ENCODE measurements at regions not wholly inside any gene's neighbourhood (a gene's known extent, or its start where the extent isn't known, plus 50 kb on each side); places are given as distances from the start of the nearest gene placed in this dataset.

DNA sequence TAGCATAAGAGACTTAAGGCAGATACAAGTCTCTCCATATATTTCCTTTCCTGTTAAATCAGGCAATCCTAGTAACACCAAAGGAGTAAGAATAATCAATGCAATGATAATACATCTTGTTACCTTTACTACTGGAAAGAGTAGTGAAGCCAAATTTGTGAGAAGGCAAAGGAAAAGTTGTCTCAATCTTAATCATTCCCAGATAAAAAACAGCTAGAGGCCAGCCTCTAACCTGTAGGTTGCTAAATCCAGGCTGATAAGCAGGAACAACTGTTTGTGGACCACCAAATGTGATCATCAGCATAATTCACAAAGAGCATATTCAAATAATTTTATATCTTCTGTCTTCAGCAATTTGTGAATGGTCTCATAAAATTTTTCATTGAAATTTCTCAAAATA lies 189.2 kb upstream of the ADGRB3 start:
- TF ChIP-seq, protein P1, sequence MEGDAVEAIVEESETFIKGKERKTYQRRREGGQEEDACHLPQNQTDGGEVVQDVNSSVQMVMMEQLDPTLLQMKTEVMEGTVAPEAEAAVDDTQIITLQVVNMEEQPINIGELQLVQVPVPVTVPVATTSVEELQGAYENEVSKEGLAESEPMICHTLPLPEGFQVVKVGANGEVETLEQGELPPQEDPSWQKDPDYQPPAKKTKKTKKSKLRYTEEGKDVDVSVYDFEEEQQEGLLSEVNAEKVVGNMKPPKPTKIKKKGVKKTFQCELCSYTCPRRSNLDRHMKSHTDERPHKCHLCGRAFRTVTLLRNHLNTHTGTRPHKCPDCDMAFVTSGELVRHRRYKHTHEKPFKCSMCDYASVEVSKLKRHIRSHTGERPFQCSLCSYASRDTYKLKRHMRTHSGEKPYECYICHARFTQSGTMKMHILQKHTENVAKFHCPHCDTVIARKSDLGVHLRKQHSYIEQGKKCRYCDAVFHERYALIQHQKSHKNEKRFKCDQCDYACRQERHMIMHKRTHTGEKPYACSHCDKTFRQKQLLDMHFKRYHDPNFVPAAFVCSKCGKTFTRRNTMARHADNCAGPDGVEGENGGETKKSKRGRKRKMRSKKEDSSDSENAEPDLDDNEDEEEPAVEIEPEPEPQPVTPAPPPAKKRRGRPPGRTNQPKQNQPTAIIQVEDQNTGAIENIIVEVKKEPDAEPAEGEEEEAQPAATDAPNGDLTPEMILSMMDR (IDR thresholded peaks at IDR 0.05): no peak
- no peak for DNase-seq (ENCODE audit: low spot score)
- H3K27ac ChIP-seq: no peak overlapping the region
- no peaks in the 10 kb centered on the region for H3K9me3 ChIP-seq
- no peaks in the 10 kb centered on the region for H3K27me3 ChIP-seq
- H3K4me1 ChIP-seq: no peaks in the 10 kb centered on the region
- H3K4me3 ChIP-seq: no peak overlapping the region
- no peaks in the 10 kb centered on the region for H3K36me3 ChIP-seq

DNA sequence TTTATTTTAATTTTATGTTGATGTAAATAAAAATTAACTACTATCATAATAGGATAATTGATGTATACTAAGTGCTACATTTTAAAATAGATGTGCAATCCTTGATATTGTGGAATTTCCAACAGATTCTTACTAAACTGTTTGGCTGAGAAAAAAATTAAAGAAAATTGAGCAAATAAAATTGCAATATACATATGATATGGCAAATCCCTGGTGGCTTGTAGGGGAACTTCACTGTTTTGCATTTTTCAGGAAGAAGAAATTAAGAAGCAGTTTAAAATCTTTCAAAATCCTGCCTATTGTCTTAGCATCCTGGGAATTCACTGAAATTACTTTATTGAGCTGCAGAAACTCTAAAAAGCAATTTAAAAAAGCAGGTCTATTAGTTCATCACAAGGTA lies 191.4 kb upstream of the ADGRB3 start:
- TF ChIP-seq, protein P1 (IDR thresholded peaks at IDR 0.05): no peak
- Histone ChIP-seq H3K36me3 (no peaks in the 10 kb centered on the region), H3K4me3 (no peak overlapping the region), H3K27ac (no peak overlapping the region), H3K27me3 (no peaks in the 10 kb centered on the region), H3K9me3 (no peaks in the 10 kb centered on the region), H3K4me1 (no peaks in the 10 kb centered on the region)
- DNase-seq (ENCODE audit: low spot score): no peak

DNA sequence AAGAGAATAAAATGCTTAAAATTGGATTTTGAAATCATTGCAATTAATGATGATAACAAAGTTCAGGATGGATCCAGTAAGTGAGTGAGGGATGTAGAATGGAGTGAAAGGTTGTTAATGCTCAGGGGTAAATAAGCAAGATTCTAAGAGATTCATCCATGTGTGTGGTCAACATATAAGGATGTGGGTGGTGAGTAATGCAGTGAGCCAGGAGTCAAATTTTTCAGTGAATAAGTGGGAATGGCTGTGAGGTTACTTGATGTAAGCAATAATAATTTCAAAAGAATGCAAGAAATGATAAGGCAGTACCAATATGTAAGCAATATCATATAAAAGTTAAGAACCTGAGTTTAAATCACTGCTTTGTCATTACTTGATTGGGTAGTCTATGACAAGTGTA lies 207.5 kb upstream of the ADGRB3 start:
- H3K36me3 ChIP-seq: no peaks in the 10 kb centered on the region
- H3K27me3 ChIP-seq: no peaks in the 10 kb centered on the region
- H3K27ac ChIP-seq: no peak overlapping the region
- no peak overlapping the region for H3K4me3 ChIP-seq
- no peaks in the 10 kb centered on the region for H3K9me3 ChIP-seq
- no peaks in the 10 kb centered on the region for H3K4me1 ChIP-seq
- TF ChIP-seq, protein P1 (IDR thresholded peaks at IDR 0.05): no peak
- DNase-seq (ENCODE audit: low spot score): no peak

DNA sequence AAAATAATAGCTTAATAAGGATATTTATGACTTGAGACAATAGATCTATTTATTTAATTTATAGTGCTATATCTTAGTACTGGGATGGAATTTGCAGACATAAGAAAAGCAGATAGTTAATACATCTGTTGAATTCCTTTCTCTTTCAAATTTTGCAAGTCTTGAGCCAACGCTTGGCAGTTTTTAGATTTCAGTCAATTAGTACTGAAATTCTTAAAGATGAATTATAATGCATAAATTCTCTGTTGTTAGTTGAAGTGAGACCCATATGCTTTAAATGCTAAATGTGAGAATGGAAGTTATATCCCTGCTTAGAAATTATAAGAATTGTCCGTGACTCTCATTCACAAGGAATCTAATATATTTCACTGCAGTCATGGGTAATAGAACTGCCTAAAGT lies 225.1 kb upstream of the ADGRB3 start:
- H3K9me3 ChIP-seq: no peaks in the 10 kb centered on the region
- TF ChIP-seq, protein P1 (IDR thresholded peaks at IDR 0.05): no peak
- no peak for DNase-seq (ENCODE audit: low spot score)
- no peaks in the 10 kb centered on the region for H3K27me3 ChIP-seq
- H3K4me3 ChIP-seq: no peak overlapping the region
- H3K27ac ChIP-seq: no peak overlapping the region
- H3K4me1 ChIP-seq: no peaks in the 10 kb centered on the region
- no peaks in the 10 kb centered on the region for H3K36me3 ChIP-seq

DNA sequence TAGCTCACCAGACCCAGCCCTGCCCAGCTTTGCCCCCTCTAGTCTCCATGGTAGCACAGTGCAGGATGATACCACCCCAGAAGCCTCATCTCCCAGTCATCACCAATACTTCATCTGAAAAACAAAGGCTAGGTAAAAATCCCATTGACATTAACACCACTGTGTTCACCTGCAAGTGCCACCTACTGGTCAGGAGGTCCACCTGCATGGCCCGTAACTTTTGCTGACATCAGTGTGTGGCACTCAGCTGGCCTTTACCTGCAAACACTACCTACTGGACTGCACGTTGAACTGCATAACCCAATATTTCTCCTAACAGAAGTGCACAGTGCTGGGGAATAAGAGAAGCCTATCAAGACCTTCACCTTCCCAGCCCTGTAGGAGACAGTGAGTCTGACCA lies 234.7 kb upstream of the ADGRB3 start:
- DNase-seq (ENCODE audit: low spot score): no peak
- no peak overlapping the region for H3K27ac ChIP-seq
- no peaks in the 10 kb centered on the region for H3K36me3 ChIP-seq
- no peaks in the 10 kb centered on the region for H3K4me1 ChIP-seq
- H3K4me3 ChIP-seq: no peak overlapping the region
- TF ChIP-seq, protein P1 (IDR thresholded peaks at IDR 0.05): no peak
- no peaks in the 10 kb centered on the region for H3K27me3 ChIP-seq
- peaks cover 0 to 19% of the 10 kb centered on the region in 2 donors for H3K9me3 ChIP-seq

DNA sequence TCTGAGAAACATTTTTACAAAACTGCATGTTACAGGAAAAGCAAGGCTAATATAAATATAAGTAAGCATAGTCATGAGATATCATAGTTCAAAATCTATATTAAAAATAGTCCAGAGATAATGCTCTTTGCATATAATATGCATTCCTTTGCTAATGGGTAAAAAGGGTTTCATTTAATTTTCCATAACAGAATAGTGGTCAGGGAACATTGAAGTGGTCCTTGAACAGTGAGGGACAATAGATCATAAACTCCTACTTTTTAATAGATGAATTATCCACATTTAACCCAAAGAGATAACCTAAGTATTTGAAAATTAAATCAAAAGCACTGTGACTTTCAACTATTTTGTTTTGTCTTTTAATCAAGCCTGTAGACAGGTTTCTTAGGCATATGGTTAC lies 243.1 kb upstream of the ADGRB3 start:
- Histone ChIP-seq H3K27me3 (no peaks in the 10 kb centered on the region), H3K9me3 (no peaks in the 10 kb centered on the region), H3K36me3 (no peaks in the 10 kb centered on the region), H3K4me1 (no peaks in the 10 kb centered on the region), H3K27ac (no peak overlapping the region), H3K4me3 (no peak overlapping the region)
- TF ChIP-seq, protein P1 (IDR thresholded peaks at IDR 0.05): no peak
- DNase-seq (ENCODE audit: low spot score): no peak

Data from right atrium auricular region (tissue), 2 donors.